Endothelial cell of umbilical vein (primary cell): ENCODE measurements at regions not wholly inside any gene's neighbourhood (a gene's known extent, or its start where the extent isn't known, plus 50 kb on each side); places are given as distances from the start of the nearest gene placed in this dataset.
"Not testable (repeated sequence)": the region's sequence is repeated elsewhere in the genome, so short reads cannot be mapped to it uniquely, and the experiment has no call there.

ENCODE experiments used
- CTCF ChIP-seq, 2 donors: IDR thresholded peaks; 1 replicate in 1 of 2; 2 replicates in 1 of 2; pipeline ENCODE4 v1.5.1; 2011; ENCODE audit warnings: low read length in 2 of 2, mild to moderate bottlenecking in 2 of 2, moderate library complexity in 2 of 2, control low read depth in 1 of 2, inconsistent platforms in 1 of 2, low read depth in 1 of 2; ENCODE audit not compliant: insufficient read depth in 1 of 2; ENCODE audit errors: extremely low read depth in 1 of 2
- EZH2 ChIP-seq: IDR thresholded peaks from 2 replicates; pipeline ENCODE4 v1.6.1; 2012; ENCODE audit warnings: borderline replicate concordance, low read depth, mild to moderate bottlenecking, moderate library complexity, low read length, inconsistent platforms; ENCODE audit not compliant: severe bottlenecking
- FOS ChIP-seq: IDR thresholded peaks from 2 replicates; pipeline ENCODE4 v1.6.1; 2011; ENCODE audit warnings: mild to moderate bottlenecking, low read length, moderate library complexity, borderline replicate concordance; ENCODE audit not compliant: insufficient read depth
- GATA2 ChIP-seq: IDR thresholded peaks from 2 replicates; pipeline ENCODE4 v1.7.0; 2011; ENCODE audit warnings: low read depth, mild to moderate bottlenecking, moderate library complexity, mixed read lengths, low read length; ENCODE audit not compliant: insufficient read length, insufficient read depth

- not testable (repeated sequence) for TF ChIP-seq GATA2; EZH2; FOS; CTCF (IDR thresholded peaks at IDR 0.05; ENCODE audit: extremely low read depth in 1 of 2, insufficient read depth in 1 of 2, low read depth in 1 of 2, low read length in 2 of 2)
Observed at GRCh38 chr6:78758297-78758798, 109.0 kb upstream of the IRAK1BP1 start.
